A549 (cell line): ENCODE measurements at regions not wholly inside any gene's neighbourhood (a gene's known extent, or its start where the extent isn't known, plus 50 kb on each side); places are given as distances from the start of the nearest gene placed in this dataset.

ENCODE experiments used
- HMGXB4 ChIP-seq: fragments of 250-450 bp; sonication (Bioruptor Pico); IDR thresholded peaks from 2 replicates; pipeline ENCODE4 v1.5.0; 2021; ENCODE audit warnings: mild to moderate bottlenecking, moderate library complexity, borderline replicate concordance
- NFE2L2 ChIP-seq: fragments of 150-350 bp; conservative IDR thresholded peaks from 2 replicates; pipeline ENCODE4 v1.6.1; 2014; ENCODE audit warnings: low read length
- RCOR1 ChIP-seq: fragments of 150-350 bp; IDR thresholded peaks from 2 replicates; pipeline ENCODE4 v1.6.1; 2014; ENCODE audit warnings: antibody characterized with exemption, low read length, low read depth

- TF ChIP-seq HMGXB4 (CRISPR knock-in tag) (no peak), NFE2L2 (no peak), RCOR1 (no peak)
Measured at GRCh38 chr6:14966096-14966905, 279.6 kb upstream of the JARID2 start.
